ENCODE measurements at regions not wholly inside any gene's neighbourhood (a gene's known extent, or its start where the extent isn't known, plus 50 kb on each side); places are given as distances from the start of the nearest gene placed in this dataset.

- TF ChIP-seq, protein P1, sequence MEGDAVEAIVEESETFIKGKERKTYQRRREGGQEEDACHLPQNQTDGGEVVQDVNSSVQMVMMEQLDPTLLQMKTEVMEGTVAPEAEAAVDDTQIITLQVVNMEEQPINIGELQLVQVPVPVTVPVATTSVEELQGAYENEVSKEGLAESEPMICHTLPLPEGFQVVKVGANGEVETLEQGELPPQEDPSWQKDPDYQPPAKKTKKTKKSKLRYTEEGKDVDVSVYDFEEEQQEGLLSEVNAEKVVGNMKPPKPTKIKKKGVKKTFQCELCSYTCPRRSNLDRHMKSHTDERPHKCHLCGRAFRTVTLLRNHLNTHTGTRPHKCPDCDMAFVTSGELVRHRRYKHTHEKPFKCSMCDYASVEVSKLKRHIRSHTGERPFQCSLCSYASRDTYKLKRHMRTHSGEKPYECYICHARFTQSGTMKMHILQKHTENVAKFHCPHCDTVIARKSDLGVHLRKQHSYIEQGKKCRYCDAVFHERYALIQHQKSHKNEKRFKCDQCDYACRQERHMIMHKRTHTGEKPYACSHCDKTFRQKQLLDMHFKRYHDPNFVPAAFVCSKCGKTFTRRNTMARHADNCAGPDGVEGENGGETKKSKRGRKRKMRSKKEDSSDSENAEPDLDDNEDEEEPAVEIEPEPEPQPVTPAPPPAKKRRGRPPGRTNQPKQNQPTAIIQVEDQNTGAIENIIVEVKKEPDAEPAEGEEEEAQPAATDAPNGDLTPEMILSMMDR (conservative IDR thresholded peaks at IDR 0.05) = no peak
- no peak for TF ChIP-seq EZH2 (IDR thresholded peaks at IDR 0.05; ENCODE audit: low read depth)
Observed at GRCh38 chr22:46070215-46070802, 80.0 kb upstream of the PPARA start.
